Dedifferentiated amniotic fluid mesenchymal stem cell (primary cell): ENCODE measurements at regions not wholly inside any gene's neighbourhood (a gene's known extent, or its start where the extent isn't known, plus 50 kb on each side); places are given as distances from the start of the nearest gene placed in this dataset.

Experiments used
- DNase-seq: peaks from one replicate; pipeline ENCODE4 v3.0.0-alpha.2; 2016; ENCODE audit errors: extremely low spot score

DNA sequence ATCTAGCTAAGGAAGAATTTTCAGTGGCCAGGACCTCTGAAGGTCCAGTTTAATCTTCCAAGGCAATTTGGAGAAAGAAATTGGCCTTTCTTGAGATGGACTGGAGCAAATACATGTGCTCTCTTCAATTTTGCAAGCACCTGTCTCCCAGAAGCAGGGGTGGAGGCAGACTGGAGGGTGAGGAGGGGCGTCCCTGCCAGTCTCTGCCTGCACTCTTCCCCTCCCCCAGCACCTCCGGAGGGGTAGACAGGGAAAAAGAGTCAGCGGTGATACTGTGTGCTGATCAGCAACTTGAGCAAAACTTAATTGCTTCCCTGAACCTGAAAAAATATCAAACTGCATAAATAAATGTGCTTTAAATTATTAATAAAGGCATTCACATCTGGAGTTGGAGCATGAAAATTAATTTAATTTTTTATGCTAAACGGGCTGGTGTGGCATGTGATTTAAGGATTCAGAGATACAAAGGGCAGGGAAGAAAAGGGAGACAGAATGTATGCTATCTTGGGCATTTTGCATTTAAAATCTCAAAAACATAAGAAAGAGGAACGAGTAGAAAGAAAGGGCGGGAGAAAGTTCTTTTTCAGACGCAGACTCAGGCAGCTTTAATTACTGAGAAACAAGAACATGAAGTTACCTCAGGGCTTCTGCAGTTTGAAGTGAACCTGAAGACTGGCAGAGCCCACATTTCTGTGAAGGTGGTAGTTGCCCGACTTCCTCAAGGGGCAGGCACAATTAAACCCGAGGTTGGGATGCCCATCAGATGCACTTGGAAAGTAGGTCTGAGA is 319.7 kb downstream of the UACA start:
- DNase-seq: no peak

DNA sequence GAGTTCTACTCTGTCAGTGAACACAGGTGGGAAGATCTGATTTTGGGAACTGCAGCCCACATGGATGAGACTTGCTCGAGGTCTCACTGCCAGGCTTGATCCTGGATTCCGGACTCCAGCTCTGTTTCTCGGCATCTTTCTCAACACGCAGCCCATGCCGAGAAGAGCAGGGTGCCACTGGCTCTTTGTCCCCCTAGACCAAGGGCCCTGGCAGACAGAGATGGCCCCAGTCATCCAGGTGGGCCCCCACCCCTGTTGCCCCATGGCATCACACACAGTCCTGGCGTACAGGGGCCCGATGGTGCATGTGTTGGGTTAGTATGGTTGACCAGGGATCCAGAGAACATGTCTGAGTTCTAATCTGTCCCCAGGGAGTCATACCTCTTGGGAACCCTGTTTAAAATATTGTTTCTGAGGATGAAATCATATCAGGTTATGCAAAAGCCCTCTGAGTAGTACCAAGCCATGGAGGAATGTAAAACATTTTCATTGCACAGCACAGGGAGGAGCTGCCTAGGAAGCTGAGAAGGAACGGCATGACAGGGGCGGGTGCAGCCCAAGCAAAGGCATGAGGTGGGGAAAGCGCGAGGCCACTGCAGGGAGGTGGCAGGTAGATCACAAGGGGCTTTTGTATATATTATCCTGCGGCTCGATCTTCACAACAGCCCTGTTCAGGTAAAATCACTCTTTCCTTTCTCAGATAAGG is 320.6 kb downstream of the UACA start:
- peak; percentile 28 for DNase-seq

- DNase-seq: no peak
These were observed 321.1 kb downstream of the UACA start for GRCh38 chr15:70442211-70442610.

DNA sequence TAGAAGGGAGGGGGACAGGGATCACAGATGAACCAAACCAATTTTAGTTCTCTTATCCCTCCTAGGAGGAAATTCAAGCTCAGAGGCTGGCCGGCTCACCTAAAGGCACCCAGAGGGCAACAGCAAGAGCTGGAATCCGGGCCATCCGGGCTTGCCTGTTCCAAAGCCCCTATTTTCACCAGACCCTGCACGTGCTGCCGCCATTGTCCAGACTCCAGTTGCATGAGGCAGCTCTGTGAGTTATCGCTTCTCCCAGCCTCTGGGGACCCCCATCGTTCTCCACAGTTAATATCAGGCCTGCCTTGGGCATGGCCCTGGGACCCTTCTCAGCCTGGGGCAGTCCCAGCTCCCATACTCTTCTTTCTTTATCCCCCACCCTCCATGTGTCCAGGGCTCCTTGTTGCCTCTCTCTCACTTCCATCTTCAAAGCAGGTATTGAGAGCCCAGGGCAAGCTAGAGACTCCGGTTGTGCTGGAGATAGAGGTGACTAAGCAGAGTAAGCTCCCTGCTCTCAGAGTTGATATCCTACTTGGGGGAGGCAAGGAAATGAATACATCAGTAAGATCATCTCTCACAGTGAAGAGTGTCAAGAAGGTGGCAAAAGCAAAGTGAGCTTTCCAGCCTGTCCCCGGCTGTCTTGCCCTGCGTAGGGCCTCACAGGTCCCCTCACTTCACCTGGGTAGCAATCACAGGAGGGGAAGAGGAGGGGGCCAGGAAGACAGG is 322.8 kb downstream of the UACA start:
- DNase-seq: no peak

- no peak for DNase-seq
These were observed 323.5 kb downstream of the UACA start for GRCh38 chr15:70439880-70440279.

GRCh38 chr15:70439304-70439877 is 324.0 kb downstream of the UACA start:
- no peak for DNase-seq

- no peak for DNase-seq
These were observed 324.6 kb downstream of the UACA start for GRCh38 chr15:70438776-70439175.

- no peak for DNase-seq
These were observed 325.4 kb downstream of the UACA start for GRCh38 chr15:70437882-70438451.

DNA sequence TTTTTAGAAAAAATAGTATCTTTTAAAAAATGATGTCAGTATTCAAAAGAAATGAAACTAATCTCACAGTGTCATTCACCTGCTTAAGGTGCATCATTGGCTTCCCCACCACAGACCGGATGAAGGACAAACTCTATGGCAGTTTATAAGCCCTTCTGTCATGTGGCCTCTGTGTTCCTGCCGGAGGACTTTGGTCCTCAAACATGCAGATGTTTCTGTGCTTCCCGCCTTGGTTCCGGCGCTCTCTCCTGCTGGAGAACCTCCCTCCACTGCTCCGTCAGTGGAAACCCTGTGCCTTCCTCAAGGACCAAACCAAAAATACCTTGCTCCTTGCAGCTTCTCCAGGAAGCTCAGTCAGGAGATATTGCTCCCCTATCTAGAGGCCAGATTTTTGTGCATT is 326.3 kb downstream of the UACA start:
- DNase-seq: no peak

GRCh38 chr15:70436428-70436827 is 326.9 kb downstream of the UACA start:
- no peak for DNase-seq

GRCh38 chr15:70435872-70436271 is 327.5 kb downstream of the UACA start:
- DNase-seq: no peak

DNA sequence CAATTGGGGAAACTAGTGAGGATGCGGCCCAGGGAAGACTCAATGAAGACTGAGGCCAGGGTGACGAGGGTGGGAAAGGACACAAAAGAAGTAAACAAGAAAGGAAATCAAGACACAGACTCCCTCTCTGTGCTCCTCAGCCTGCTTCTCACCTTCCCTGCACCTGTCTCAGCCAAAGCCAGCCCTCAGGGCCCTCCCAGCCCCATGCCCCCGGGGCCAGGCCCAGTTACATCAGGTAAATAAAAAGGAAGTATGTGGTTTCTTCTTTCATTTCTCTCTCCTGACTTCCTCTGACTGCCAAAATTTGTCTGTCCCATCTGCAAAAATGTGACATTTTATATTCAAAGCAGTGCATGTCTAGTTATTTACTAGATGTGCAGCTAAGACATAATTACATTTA is 328.0 kb downstream of the UACA start:
- DNase-seq: no peak

- DNase-seq: no peak
These were observed 329.6 kb downstream of the UACA start for GRCh38 chr15:70433586-70434324.

DNA sequence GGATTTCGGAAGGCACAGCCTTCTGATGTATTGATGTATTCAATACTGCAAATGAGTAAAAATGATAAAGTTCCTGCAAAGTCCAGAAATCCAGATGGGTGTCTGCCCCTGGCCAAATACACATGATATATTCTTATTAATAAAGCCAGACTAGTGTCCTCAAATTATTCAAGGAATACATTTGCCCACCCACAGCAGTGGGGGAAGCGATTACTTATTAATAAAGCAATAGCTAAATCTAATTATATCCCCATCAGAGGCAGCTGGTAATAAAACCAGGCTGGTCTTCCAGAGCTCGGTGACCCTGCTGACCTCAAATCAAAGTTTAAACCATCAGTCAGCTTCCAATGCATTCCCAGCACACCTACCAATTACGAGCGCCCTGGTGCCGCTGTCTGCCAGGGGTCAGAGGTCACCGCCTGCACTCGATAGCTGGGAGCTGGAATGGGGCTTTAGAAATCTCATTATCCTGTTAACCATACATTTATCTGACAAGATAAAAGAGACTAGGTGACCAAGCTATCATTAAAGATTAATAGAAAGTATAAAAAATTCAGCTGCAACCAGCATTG is 330.3 kb downstream of the UACA start:
- no peak for DNase-seq

GRCh38 chr15:70431854-70432253 is 331.5 kb downstream of the UACA start:
- no peak for DNase-seq

DNA sequence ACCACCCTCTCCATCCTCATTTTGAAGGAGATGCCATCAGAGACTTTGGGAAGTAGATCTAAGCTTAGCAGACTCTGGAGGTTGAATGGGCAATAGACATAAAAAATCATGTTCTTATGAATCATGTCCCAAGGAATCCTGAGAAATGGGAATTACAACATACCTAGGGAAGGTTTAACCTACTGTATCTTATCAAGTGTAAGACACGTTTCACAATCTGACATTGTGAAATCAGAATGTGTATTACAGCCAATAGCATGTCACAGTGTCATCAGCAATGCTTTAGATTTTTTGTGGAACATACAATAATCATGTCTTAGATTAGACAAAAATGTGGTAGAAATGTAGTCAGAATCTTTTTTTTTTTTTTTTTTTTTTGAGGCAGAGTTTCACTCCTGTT is 332.4 kb upstream of the TLE3 start:
- no peak for DNase-seq

DNA sequence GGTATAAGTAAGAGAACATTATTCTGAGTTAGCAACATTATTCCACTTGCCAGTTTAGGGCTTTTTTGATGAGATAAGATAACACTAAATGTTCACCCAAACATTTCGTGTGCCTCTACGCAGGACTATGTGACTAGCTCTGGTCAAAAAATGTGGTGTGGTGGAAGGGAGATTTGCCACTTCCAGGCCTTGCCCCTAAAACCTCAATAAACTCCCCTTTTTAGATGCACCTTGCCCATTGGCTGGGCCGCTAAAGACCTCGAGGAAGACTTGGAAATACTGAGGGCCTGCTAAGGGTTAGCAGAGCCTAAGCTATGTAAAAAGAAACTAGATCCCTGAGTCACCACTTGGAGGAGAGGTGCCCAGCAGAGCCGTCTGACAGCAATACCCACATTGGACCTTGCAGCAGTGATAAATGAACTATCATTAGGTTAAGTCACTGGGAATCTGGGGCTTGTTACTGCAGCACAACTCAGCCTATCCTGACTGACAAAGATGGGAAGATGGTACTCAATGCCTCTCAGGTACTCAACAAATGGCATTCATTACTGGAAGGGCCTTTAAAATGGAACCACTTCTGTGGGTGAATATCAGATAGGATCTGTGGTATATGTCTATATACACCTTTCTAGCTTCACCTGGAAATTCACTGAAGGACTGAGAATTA is 331.5 kb upstream of the TLE3 start:
- no peak for DNase-seq

DNA sequence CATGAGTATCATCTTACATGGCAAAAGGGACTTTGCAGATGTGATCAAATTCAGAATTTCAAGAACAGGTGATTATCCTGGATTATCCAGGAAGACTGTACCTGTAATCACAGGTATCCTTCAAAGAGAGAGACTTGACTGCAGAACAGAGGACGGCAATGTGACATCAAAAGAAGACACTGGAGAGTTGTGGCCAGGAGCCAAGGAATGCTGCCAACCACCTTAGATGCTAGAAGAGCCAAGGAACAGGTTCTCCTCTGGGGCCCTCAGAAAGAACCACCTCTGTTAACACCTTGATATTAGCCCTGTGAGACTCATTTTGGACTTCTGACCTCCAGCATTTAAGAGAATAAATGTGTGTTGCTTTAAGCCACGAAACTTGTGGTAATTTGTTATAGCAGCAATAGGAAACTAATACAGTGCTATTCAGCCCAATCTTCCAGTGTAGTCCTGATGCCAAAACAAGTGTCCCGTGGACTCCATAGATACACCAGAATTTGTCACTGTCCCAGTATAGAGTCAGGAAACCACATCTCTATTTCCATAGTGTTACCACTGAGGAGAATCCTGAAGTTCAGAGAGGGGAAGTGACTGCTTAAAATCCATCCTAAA is 330.6 kb upstream of the TLE3 start:
- DNase-seq: no peak

DNA sequence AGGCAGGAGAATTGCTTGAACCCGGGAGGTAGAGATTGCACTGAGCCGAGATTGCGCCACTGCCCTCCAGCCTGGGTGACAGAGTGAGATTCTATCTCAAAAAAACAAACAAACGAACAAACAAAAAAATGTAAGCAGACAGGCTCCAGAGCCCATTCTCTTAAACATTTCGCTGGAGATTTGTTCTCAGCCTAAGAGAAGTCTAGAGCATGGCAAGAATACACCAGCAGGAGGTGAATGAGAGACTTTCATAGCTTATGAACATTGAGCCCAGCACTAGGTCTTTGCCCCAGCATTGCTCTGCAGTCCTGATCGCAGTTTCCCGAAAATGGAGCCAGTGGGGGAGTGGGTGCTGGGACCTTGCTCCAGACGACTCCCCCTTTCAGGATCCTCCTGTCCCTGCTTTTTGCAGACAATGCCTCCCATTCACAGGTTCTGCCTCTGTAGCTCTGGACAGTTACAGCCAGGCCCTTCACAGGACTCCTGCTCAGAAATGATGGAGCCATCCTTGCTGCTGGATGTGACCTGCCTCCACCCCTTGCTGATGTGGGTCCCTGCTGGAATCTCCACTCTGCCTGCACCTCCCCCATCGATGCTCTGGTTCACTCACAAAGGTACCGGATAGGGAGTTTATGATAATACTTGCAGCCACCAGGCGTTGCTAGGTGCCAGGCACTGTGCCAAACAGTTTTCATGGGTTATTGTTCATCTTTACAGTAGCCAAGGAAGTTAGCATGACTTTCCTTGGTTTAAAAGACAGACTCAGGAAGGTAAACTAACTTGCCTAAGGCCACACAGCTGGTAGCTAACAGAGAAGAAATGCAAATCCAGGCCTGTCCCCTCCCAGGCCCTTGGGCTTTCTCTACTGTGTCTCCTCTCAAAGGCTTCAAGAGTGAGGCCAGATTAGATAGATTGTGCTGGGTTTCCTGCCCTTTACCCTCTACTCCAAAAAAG is 329.7 kb upstream of the TLE3 start:
- DNase-seq: no peak
